Keratinocyte (primary cell): ENCODE measurements at regions not wholly inside any gene's neighbourhood (a gene's known extent, or its start where the extent isn't known, plus 50 kb on each side); places are given as distances from the start of the nearest gene placed in this dataset.

ENCODE experiments used
- DNase-seq: peaks from one replicate; pipeline ENCODE4 v3.0.0-alpha.2; 2011; ENCODE audit warnings: low read depth, missing footprints, low spot score
- FAIRE-seq: peaks from 2 replicates; lab custom pipeline; 2011; peaks lifted over from hg19 to GRCh38; lab: Jason Lieb, UNC
- H2AFZ ChIP-seq: 2 replicates; pipeline ENCODE4 v1.6.0; 2012; ENCODE audit warnings: low read length, control low read depth, inconsistent platforms; ENCODE audit not compliant: control insufficient read depth
- H3K27ac ChIP-seq: 2 replicates; pipeline ENCODE4 v1.5.1; 2011; ENCODE audit warnings: low read length; ENCODE audit not compliant: control insufficient read depth, insufficient read depth
- H3K27me3 ChIP-seq: 3 replicates; pipeline ENCODE4 v1.6.0; 2011; ENCODE audit warnings: low read length; ENCODE audit not compliant: control insufficient read depth, insufficient read depth; ENCODE audit errors: extremely low read depth
- H3K36me3 ChIP-seq, 2 experiments: 2 replicates in 1 of 2; 3 replicates in 1 of 2; pipeline ENCODE4 v1.5.1; 2011; ENCODE audit warnings: low read length in 2 of 2, mild to moderate bottlenecking in 1 of 2; ENCODE audit not compliant: control insufficient read depth in 2 of 2, insufficient read depth in 2 of 2; ENCODE audit errors: extremely low read depth in 1 of 2
- H3K4me1 ChIP-seq: 3 replicates; pipeline ENCODE4 v1.5.1; 2011; ENCODE audit warnings: low read length; ENCODE audit not compliant: control insufficient read depth, insufficient read depth; ENCODE audit errors: extremely low read depth
- H3K4me2 ChIP-seq: 3 replicates; pipeline ENCODE4 v1.6.0; 2011; ENCODE audit warnings: low read depth, low read length; ENCODE audit not compliant: control insufficient read depth, insufficient read depth; ENCODE audit errors: extremely low read depth
- H3K4me3 ChIP-seq, 3 experiments: fragments of 200-600 bp in 1 of 3; sonication (generic) in 1 of 3; 2 replicates in 2 of 3; 3 replicates in 1 of 3; pipeline ENCODE4 v1.5.1; 2011 to 2016; ENCODE audit warnings: low read length in 3 of 3, mild to moderate bottlenecking in 3 of 3, control low read depth in 2 of 3, inconsistent platforms in 1 of 3, low read depth in 1 of 3, mixed read lengths in 1 of 3, mixed run types in 1 of 3, moderate library complexity in 1 of 3; ENCODE audit not compliant: control insufficient read depth in 2 of 3, insufficient read depth in 2 of 3; ENCODE audit errors: extremely low read depth in 1 of 3
- H3K79me2 ChIP-seq: 2 replicates; pipeline ENCODE4 v1.6.0; 2012; ENCODE audit warnings: low read length; ENCODE audit not compliant: control insufficient read depth, insufficient read depth
- H3K9ac ChIP-seq: 3 replicates; pipeline ENCODE4 v1.6.0; 2011; ENCODE audit warnings: low read length; ENCODE audit not compliant: control insufficient read depth, insufficient read depth; ENCODE audit errors: extremely low read depth
- H3K9me1 ChIP-seq: 3 replicates; pipeline ENCODE4 v1.6.0; 2011; ENCODE audit warnings: low read length; ENCODE audit not compliant: control insufficient read depth, insufficient read depth; ENCODE audit errors: extremely low read depth
- H3K9me3 ChIP-seq: 2 replicates; pipeline ENCODE4 v1.5.1; 2012; ENCODE audit warnings: low read depth, low read length; ENCODE audit not compliant: control insufficient read depth
- H4K20me1 ChIP-seq: 3 replicates; pipeline ENCODE4 v1.6.0; 2011; ENCODE audit warnings: low read length; ENCODE audit not compliant: control insufficient read depth, insufficient read depth; ENCODE audit errors: extremely low read depth
- CTCF ChIP-seq, 3 experiments: IDR thresholded peaks in 1 of 3; conservative IDR thresholded peaks in 1 of 3; optimal IDR thresholded peaks in 1 of 3; 2 replicates in 2 of 3; 3 replicates in 1 of 3; pipeline versions ENCODE3 to v1.5.1; 2011; ENCODE audit warnings: low read length in 3 of 3, mild to moderate bottlenecking in 3 of 3, moderate library complexity in 2 of 3, control low read depth in 1 of 3, inconsistent platforms in 1 of 3; ENCODE audit not compliant: insufficient read depth in 2 of 3; ENCODE audit errors: extremely low read depth in 1 of 3
- EZH2 ChIP-seq: IDR thresholded peaks from one replicate; pipeline ENCODE4 v1.6.1; 2012; ENCODE audit warnings: inconsistent platforms, mild to moderate bottlenecking, low read length, moderate library complexity
- dilution Hi-C: fragments of 300-500 bp; cut with MboI; formaldehyde crosslinking; loops from one replicate; pipeline ENCODE4 v1.7.0; 2020; ENCODE audit warnings: low sequenced_read_pairs; ENCODE audit not compliant: extremely low pct_ligation_motif_present

- no peak for TF ChIP-seq CTCF (optimal IDR thresholded peaks at IDR 0.05 in 1 of 3, IDR thresholded peaks at IDR 0.05 in 1 of 3, conservative IDR thresholded peaks at IDR 0.05 in 1 of 3; ENCODE audit: extremely low read depth in 1 of 3, insufficient read depth in 2 of 3, low read length in 3 of 3)
- TF ChIP-seq EZH2, result no peak
- H2AFZ ChIP-seq, result no peak overlapping the region
- no peak overlapping the region for H3K4me3 ChIP-seq
- no peak overlapping the region for H3K9ac ChIP-seq
- H3K4me2 ChIP-seq, result no peak overlapping the region
- no peaks in the 10 kb centered on the region for H3K27me3 ChIP-seq
- no peaks in the 10 kb centered on the region for H3K9me1 ChIP-seq
- H3K9me3 ChIP-seq, result no peaks in the 10 kb centered on the region
- DNase-seq, result no peak
- FAIRE-seq, result no peak
- dilution Hi-C loops, result no loop called here
- H3K27ac ChIP-seq, result no peak overlapping the region
- H3K79me2 ChIP-seq, result no peaks in the 10 kb centered on the region
- H3K4me1 ChIP-seq, result no peaks in the 10 kb centered on the region
- H4K20me1 ChIP-seq, result no peaks in the 10 kb centered on the region
- H3K36me3 ChIP-seq, result no peaks in the 10 kb centered on the region
Measured at GRCh38 chr5:111810112-111810511, 53.1 kb upstream of the NREP start.
